LNCAP (cell line): ENCODE measurements at regions not wholly inside any gene's neighbourhood (a gene's known extent, or its start where the extent isn't known, plus 50 kb on each side); places are given as distances from the start of the nearest gene placed in this dataset.

Experiments
- TF ChIP-seq, protein P1 (sequence below): fragments of 450-650 bp; IDR thresholded peaks from 2 replicates; pipeline ENCODE4 v1.5.1; 2017; ENCODE audit warnings: mild to moderate bottlenecking

GRCh38 chr6:91127752-91128151 is 540.9 kb upstream of the MAP3K7 start:
- TF ChIP-seq, protein P1, sequence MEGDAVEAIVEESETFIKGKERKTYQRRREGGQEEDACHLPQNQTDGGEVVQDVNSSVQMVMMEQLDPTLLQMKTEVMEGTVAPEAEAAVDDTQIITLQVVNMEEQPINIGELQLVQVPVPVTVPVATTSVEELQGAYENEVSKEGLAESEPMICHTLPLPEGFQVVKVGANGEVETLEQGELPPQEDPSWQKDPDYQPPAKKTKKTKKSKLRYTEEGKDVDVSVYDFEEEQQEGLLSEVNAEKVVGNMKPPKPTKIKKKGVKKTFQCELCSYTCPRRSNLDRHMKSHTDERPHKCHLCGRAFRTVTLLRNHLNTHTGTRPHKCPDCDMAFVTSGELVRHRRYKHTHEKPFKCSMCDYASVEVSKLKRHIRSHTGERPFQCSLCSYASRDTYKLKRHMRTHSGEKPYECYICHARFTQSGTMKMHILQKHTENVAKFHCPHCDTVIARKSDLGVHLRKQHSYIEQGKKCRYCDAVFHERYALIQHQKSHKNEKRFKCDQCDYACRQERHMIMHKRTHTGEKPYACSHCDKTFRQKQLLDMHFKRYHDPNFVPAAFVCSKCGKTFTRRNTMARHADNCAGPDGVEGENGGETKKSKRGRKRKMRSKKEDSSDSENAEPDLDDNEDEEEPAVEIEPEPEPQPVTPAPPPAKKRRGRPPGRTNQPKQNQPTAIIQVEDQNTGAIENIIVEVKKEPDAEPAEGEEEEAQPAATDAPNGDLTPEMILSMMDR = no peak

- TF ChIP-seq, protein P1 = no peak
These were observed 540.0 kb upstream of the MAP3K7 start for GRCh38 chr6:91126876-91127275.

GRCh38 chr6:91117550-91117949 is 530.7 kb upstream of the MAP3K7 start:
- TF ChIP-seq, protein P1 = no peak

DNA sequence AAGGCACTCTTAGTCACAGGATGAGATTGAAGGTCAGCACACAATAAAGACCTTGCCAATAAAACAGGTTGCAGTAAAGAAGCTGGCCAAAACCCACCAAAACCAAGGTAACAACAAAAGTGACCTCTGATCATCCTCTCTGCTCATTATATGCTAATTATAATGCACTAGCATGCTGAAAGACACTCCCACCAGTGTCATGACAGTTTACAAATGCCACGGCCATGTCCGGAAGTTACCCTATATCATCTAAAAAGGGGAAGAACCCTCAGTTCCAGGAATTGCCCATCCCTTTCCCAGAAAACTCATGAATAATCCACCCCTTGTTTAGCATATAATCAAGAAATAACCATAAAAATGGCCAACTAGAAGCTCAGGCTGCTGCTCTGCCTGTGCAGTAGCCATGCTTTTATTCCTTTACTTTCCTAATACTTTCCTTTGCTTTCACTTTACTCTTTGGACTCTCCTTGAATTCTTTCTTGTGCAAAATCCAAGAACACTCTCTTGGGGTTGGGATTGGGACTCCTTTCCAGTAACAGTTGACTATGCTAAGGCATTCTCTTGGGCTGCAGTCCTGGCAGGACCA is 527.3 kb upstream of the MAP3K7 start:
- TF ChIP-seq, protein P1 = no peak

- TF ChIP-seq, protein P1 = no peak
These were observed 519.2 kb upstream of the MAP3K7 start for GRCh38 chr6:91106083-91106482.

- TF ChIP-seq, protein P1 = no peak
These were observed 518.7 kb upstream of the MAP3K7 start for GRCh38 chr6:91105532-91105931.

DNA sequence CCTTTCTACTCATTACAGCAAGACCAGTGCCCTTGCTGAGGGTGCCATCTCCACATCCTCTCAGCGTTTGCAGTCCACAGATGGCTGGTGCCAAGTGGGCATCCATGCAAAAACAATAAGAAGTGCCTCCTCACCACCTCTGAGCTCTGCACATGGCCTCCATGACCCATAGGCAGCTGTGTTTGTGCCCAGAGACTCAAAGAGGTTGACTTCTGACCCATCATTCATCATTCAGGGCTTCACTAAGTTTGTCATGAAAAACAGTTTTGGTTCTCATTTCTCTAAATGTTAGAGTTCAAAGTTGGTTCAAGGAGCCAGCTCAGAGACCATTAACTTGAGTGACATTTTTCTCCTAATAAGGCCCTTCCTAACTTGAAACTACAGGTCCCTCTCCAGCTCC is 512.6 kb upstream of the MAP3K7 start:
- TF ChIP-seq, protein P1 = no peak

DNA sequence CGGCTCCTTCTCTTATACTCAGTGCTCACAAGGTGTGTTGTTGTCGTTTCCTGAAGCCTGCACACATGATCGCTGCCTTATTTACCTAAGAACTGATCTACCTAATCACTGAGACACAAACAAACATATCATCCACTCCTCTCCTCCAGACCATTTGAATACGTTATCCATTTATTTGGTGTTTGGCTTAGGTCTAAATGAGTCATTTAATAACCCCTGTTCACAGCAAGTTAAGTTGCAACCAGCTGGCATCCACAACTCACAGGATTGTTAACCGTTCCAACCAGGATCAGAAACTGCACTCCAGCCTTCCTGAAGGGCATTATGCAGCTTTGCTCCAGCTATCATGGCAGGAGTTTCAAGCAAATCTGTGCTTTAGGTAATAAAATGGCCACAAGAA is 511.1 kb upstream of the MAP3K7 start:
- TF ChIP-seq, protein P1 = no peak
